T-helper 17 cell (primary cell): ENCODE measurements at regions not wholly inside any gene's neighbourhood (a gene's known extent, or its start where the extent isn't known, plus 50 kb on each side); places are given as distances from the start of the nearest gene placed in this dataset.

Experiments
- ATAC-seq: fragments of 150-1000 bp; cut with Tn5 transposase; 2 replicates; pipeline ENCODE4 v1.10.0; 2021; ENCODE audit warnings: mild to moderate bottlenecking, moderate library complexity
- DNase-seq, 3 donors: peaks; one replicate each; pipeline versions ENCODE4 v3.0.0 to v3.0.0-alpha.2; 2020 to 2021
- H3K9me3 ChIP-seq: one replicate; pipeline ENCODE4 v1.7.0; 2013; ENCODE audit warnings: low read length, mild to moderate bottlenecking; ENCODE audit not compliant: control insufficient read depth, poor library complexity, severe bottlenecking
- H3K27ac Mint-ChIP-seq: one replicate; pipeline ENCODE4 v1.8.0; 2022; ENCODE audit warnings: mild to moderate bottlenecking, moderate library complexity, mixed read lengths
- H3K27me3 Mint-ChIP-seq: one replicate; pipeline ENCODE4 v1.8.0; 2022; ENCODE audit warnings: mixed read lengths
- H3K36me3 Mint-ChIP-seq: one replicate; pipeline ENCODE4 v1.8.0; 2022; ENCODE audit warnings: low read depth, mixed read lengths
- H3K4me1 Mint-ChIP-seq: one replicate; pipeline ENCODE4 v1.8.0; 2022; ENCODE audit warnings: mild to moderate bottlenecking, mixed read lengths
- H3K4me3 Mint-ChIP-seq: one replicate; pipeline ENCODE4 v1.8.0; 2022; ENCODE audit warnings: mild to moderate bottlenecking, moderate library complexity, mixed read lengths

DNA sequence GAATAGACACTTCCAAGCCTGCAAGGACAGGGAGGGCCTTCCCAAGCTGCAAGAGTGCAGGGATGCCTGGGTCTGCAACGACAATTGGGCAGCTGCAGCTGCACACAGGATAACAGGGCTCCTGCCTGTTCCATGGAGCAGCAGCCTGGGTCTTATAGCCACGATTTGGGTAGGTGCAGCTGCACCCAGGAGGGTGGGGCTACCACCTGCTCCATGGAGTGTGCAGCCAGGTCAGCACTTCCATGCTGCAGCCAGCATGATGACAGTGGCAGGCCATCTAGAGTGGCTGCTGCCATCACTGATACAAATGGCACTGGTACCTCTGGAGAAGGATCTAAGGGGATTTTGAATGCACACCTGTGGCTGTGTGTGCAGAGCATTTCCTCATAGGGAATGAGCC is 528.5 kb downstream of the DSC3 start:
- DNase-seq (no peak), ATAC-seq (no peak)
- Mint-ChIP-seq H3K27me3 (no peaks in the 10 kb centered on the region), H3K4me1 (no peaks in the 10 kb centered on the region), H3K27ac (no peak overlapping the region), H3K36me3 (no peaks in the 10 kb centered on the region), H3K4me3 (no peak overlapping the region)
- no peaks in the 10 kb centered on the region for H3K9me3 ChIP-seq

DNA sequence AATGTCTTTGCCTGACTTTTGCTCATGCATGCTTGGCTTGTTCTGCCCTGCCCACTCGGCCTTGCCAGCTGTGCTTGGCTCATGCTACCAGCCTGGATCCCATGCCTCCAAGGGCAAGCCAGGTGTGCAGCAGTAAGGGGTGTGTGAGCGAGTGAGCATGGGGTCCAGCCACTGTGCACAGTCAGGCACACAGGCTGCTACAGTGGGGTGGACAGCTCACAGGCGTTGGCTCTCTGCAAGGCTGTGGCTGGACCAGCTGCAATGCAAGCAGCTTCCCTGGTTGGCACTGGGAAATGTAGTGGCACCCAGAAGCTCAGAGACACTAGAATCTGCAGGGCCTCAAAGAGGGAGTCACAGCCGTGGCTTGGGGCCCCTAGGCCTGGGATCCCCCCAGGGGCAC is 529.7 kb downstream of the DSC3 start:
- Mint-ChIP-seq H3K27me3 (no peaks in the 10 kb centered on the region), H3K27ac (no peak overlapping the region), H3K36me3 (no peaks in the 10 kb centered on the region), H3K4me3 (no peak overlapping the region), H3K4me1 (no peaks in the 10 kb centered on the region)
- ATAC-seq (no peak), DNase-seq (no peak)
- H3K9me3 ChIP-seq = no peaks in the 10 kb centered on the region

DNA sequence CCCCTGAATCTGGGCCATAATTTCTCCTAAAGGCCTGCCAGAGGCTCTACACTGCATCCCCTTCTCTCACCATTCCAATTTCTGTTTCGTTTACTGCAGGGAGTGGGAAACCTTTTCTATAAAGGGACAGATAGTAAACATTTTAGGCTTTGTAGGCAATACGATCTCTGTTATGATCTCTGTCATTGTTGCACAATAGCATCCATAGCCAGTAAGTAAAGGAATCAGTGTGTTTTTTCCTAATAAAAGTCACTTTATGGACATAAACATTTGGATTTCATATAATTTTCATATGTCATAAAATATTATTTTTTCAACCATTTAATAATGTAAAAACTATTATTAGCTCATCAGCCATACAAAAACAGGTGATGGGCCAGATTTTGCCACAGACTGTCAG is 531.7 kb downstream of the DSC3 start:
- ATAC-seq = no peak
- Mint-ChIP-seq H3K4me1 (no peaks in the 10 kb centered on the region), H3K36me3 (no peaks in the 10 kb centered on the region)

DNA sequence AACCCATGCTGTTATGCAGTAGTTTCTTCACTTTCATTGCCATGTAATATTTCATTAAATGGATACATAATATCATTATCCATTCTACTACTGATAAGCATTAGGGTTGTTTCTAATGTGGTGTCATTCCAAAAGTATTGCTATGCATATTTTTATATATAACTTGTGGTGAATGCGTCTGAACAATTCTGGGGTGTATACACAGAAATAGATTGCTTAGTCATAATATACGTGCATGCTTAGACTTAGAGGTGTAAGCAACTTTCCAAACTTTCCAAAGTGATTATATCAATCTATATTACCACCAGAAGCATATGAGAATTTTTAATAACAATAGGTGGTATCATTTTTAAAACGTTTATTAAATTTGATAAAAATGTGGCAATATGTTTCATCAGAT is 540.9 kb downstream of the DSC3 start:
- Mint-ChIP-seq H3K27me3 (no peaks in the 10 kb centered on the region), H3K36me3 (no peaks in the 10 kb centered on the region), H3K4me3 (no peak overlapping the region), H3K4me1 (no peaks in the 10 kb centered on the region), H3K27ac (no peak overlapping the region)
- no peaks in the 10 kb centered on the region for H3K9me3 ChIP-seq
- ATAC-seq = no peak
- no peak for DNase-seq

More for the DNA sequence above, 531.7 kb downstream of the DSC3 start:
- Mint-ChIP-seq H3K27ac (no peak overlapping the region), H3K4me3 (no peak overlapping the region), H3K27me3 (no peaks in the 10 kb centered on the region)
- H3K9me3 ChIP-seq = no peaks in the 10 kb centered on the region
- no peak for DNase-seq

DNA sequence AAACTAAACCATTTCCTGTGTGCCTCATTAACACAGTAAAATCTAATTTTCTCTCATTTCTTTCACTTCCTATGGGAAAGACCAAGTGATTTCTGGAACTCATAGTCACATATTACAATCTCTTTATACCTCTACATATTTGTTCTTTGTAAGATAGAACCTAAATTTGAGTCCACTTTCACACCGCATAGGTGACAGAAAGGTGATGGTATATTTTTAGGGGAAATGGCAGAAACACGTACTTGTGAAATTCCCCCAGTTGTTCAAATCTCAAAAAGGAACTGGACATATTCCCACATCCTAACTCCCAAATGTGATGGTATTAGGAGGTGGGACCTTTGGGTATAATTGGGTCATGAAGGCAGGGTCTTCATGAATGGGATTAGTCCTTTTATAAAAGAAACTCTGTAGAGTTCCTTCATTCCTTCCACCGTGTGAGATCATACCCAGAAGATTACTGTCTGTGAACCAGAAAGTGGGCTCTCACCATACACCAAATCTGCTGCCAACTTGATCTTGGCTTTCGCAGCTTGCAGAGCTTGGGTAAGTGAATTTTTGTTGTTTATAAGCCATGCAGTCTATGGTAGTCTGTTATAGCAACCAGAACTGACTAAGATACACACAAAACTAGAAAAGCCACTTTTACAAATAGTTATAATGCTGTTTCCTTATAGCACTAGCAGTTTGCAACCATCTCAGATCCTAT is 542.1 kb downstream of the DSC3 start:
- H3K36me3 Mint-ChIP-seq = no peaks in the 10 kb centered on the region
- no peaks in the 10 kb centered on the region for H3K4me1 Mint-ChIP-seq
- DNase-seq (no peak), ATAC-seq (no peak)
- no peak overlapping the region for H3K27ac Mint-ChIP-seq
- H3K27me3 Mint-ChIP-seq = no peaks in the 10 kb centered on the region
- no peaks in the 10 kb centered on the region for H3K9me3 ChIP-seq
- H3K4me3 Mint-ChIP-seq = no peak overlapping the region

DNA sequence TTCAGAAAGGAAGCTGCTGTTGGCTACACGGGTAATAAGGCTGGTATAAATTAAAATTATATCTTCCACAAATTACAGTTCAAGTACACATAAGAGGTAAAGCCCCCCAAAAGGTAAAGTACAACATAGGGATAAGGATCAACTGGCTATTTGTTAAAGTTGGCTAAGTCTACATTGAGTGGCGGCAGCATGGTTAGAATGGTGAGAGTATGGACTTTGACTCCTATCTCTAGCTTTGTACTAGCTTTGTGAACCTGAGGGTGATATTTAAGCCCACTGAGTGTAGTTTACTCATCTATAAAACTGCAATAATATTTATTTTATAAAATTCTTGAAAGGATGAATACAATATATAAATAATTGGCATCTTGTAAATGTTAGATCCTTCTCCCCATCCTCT is 542.8 kb downstream of the DSC3 start:
- ATAC-seq (no peak), DNase-seq (no peak)
- no peak overlapping the region for H3K4me3 Mint-ChIP-seq
- H3K4me1 Mint-ChIP-seq = no peaks in the 10 kb centered on the region
- no peaks in the 10 kb centered on the region for H3K27me3 Mint-ChIP-seq
- no peaks in the 10 kb centered on the region for H3K36me3 Mint-ChIP-seq
- H3K27ac Mint-ChIP-seq = no peak overlapping the region
- no peaks in the 10 kb centered on the region for H3K9me3 ChIP-seq

DNA sequence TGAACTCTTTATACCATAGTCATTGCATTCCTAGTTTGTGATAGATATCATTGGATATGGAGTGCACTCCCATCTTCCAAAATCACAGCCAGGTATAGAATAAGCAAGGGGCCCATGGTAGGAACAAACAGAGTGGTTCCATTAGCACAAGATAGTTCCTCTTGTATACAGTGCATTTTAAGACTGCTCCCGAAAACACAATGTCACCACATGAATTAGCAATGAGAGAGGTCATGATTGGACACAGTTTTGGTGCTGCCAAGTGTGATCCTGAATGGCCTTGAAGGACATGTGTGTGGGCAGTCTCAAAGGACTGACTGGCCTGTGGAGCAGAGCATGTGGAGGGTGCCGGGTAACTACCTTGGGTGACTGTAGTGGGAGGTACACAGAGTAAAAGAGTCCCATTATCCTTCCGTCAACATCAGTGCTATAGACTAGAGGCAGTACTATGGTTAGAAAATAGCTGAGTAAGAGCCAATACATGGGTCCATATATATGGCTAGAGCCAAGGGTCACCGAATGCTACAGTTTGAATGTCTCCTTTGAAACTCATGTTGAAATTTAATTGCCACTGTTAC is 549.9 kb downstream of the DSC3 start:
- H3K9me3 ChIP-seq = no peaks in the 10 kb centered on the region
- DNase-seq (no peak), ATAC-seq (no peak)
- H3K4me1 Mint-ChIP-seq = no peaks in the 10 kb centered on the region
- no peak overlapping the region for H3K27ac Mint-ChIP-seq
- H3K4me3 Mint-ChIP-seq = no peak overlapping the region
- H3K27me3 Mint-ChIP-seq = no peaks in the 10 kb centered on the region
- H3K36me3 Mint-ChIP-seq = no peaks in the 10 kb centered on the region

DNA sequence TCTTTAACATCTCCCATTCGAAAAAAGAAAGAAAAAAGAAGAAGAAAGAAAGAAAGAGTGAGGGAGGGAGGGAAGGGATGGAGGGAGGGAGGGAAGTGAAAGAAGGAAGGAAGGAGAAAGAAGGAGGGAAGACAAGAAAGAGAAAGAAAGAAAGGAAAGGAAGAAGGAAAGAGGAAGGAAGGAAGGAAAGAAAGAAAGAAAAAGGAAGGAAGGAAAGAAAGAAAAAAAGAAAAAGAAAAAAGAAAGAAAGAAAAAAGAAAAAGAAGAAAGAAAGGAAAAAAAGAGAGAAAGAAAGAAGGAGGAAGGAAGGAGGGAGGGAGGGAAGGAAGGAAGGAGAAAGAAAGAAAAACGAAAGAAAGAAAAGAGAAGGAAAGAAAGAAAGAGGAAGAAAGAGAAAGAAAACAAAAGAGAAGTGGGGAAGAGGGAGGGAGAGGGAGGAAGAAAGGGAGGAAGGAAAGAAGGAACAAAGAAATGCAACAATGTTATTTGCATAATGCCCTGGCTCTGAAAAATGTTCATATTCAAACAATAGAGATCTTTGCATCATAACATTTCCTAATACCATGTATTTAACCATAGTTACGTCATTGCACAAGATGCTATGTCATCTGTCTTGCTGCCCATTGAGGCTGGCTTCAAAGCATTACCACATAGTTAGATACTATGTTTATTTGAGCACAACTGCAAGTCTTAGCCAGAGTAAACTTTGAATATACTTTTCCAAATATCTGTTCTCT is 550.6 kb downstream of the DSC3 start:
- ATAC-seq = no peak

DNA sequence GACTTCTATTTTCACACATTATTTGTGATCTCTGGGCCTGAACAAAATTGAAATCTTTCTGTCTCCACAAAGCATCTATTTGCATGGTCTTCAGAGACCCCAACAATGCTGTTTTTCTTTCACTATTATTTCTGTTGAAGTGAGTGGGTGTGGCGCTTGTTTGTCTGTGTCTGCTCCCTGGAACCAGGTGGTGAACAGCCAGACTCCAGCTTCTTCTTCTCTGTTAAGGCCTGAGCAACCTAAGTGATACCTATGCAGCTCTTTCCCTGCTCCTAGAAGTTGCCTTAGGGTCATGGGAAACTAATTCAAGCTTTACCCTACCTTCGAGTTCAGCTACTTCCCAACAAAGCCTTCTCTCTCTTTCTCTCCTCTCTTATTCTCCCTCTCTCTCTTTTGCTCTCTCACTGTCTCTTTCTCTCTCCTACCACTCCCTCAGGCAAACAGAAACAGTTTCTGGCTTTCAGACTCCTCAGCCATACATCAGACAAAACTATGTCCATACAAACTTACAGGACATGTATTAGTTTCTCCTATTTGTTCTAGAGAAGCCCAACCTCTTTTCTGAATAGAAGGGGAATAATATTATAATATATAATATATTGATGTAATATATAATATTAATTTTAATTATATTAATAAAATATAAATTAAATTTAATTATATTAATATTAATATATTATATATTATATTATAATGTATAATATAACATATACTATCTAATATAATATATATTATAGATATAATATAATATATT is 552.5 kb downstream of the DSC3 start:
- no peak overlapping the region for H3K4me3 Mint-ChIP-seq
- H3K4me1 Mint-ChIP-seq = no peaks in the 10 kb centered on the region
- H3K36me3 Mint-ChIP-seq = no peaks in the 10 kb centered on the region
- no peaks in the 10 kb centered on the region for H3K27me3 Mint-ChIP-seq
- ATAC-seq (no peak), DNase-seq (no peak)
- no peak overlapping the region for H3K27ac Mint-ChIP-seq
- no peaks in the 10 kb centered on the region for H3K9me3 ChIP-seq

More for the DNA sequence above, 550.6 kb downstream of the DSC3 start:
- Mint-ChIP-seq H3K27me3 (no peaks in the 10 kb centered on the region), H3K4me1 (no peaks in the 10 kb centered on the region), H3K27ac (no peak overlapping the region), H3K36me3 (no peaks in the 10 kb centered on the region), H3K4me3 (no peak overlapping the region)
- no peak for DNase-seq
- no peaks in the 10 kb centered on the region for H3K9me3 ChIP-seq

DNA sequence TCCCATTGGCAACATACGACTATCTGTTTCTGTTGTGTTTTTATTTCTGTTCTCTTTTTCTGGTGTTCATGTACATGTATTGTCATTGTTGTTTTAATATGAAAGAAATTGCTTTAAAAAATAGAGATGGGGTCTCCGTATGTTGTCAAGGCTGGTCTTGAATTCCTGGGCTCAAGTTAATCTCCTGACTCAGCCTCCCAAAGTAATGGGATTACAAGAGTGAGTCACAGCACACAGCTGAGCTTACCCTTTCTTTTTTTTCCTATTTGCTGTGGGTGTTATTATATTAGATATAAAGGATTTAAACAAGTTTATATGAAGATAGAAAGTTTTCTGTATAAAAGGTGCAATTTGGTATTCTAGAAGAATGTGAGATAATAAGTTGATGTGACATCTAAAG is 554.6 kb downstream of the DSC3 start:
- no peak overlapping the region for H3K4me3 Mint-ChIP-seq
- no peak overlapping the region for H3K27ac Mint-ChIP-seq
- DNase-seq = no peak
- no peak for ATAC-seq
- no peaks in the 10 kb centered on the region for H3K4me1 Mint-ChIP-seq
- H3K27me3 Mint-ChIP-seq = no peaks in the 10 kb centered on the region
- no peaks in the 10 kb centered on the region for H3K36me3 Mint-ChIP-seq
- H3K9me3 ChIP-seq = no peaks in the 10 kb centered on the region

DNA sequence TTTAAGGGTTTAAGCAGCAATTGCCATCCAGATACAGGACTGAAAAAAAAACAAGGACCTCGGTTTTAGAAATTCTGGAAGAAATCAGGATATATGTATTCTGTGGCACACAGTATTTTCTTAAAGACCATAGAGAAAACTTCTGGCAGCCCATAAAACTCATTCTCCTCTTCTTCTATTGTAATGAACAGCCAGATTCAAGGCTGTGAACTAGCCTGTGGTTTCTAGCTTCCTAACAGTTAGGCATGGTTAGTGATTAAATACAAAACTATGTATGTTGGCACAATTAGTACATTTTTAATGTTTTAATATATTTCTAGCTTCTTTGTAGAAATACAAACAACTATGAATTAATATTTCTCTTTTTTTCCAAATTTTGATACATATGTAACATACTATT is 555.7 kb downstream of the DSC3 start:
- Mint-ChIP-seq H3K27ac (no peak overlapping the region), H3K36me3 (no peaks in the 10 kb centered on the region), H3K4me3 (no peak overlapping the region), H3K27me3 (no peaks in the 10 kb centered on the region), H3K4me1 (no peaks in the 10 kb centered on the region)
- DNase-seq (no peak), ATAC-seq (no peak)
- H3K9me3 ChIP-seq = no peaks in the 10 kb centered on the region

DNA sequence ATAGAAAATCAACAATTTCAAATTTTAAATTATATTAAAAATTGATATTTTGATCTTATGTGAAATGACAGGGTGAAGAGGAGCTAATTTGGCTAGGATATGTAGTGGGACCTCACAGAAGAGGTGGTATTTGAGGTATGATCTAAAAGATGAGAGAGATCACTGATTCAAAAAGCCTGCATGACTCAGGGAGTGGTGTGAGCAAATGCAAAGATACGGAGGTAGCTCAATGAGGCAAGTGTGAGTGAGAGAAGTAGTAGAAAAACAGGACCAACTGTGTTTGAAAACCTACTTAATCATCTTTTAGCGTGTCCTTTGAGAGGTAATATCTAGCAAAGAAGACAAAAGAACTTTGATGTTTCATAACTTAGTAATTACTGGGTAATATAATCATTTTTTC is 557.5 kb downstream of the DSC3 start:
- H3K27me3 Mint-ChIP-seq = no peaks in the 10 kb centered on the region
- no peak overlapping the region for H3K4me3 Mint-ChIP-seq
- ATAC-seq = no peak
- no peak overlapping the region for H3K27ac Mint-ChIP-seq
- H3K4me1 Mint-ChIP-seq = no peaks in the 10 kb centered on the region
- no peaks in the 10 kb centered on the region for H3K36me3 Mint-ChIP-seq
- DNase-seq = no peak
- H3K9me3 ChIP-seq = no peaks in the 10 kb centered on the region

DNA sequence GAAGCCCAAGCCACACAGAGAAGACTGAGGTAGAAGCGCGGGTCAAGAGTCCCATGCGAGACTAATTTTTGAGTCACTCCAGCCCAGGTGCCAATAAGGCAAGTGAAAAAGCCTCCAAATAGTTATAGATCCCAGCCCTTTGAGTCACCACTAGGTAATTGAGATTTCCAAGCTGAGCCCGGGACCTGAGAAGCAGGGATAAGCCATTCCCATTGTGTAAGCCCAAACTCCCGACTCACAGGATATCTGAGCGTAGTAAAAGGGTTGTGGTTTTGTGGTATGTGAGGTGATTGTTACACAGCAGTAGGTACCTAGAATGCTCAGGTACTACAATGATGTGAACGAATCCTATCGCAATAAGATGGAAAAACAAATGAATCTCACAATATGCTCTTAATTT is 560.7 kb downstream of the DSC3 start:
- Mint-ChIP-seq H3K27ac (no peak overlapping the region), H3K4me1 (no peaks in the 10 kb centered on the region)

More for the DNA sequence above, 560.7 kb downstream of the DSC3 start:
- H3K4me3 Mint-ChIP-seq = no peak overlapping the region
- H3K27me3 Mint-ChIP-seq = no peaks in the 10 kb centered on the region
- ATAC-seq (no peak), DNase-seq (no peak)
- H3K36me3 Mint-ChIP-seq = no peaks in the 10 kb centered on the region
- no peaks in the 10 kb centered on the region for H3K9me3 ChIP-seq
